Sigmoid colon (tissue), 4 donors: ENCODE measurements at regions not wholly inside any gene's neighbourhood (a gene's known extent, or its start where the extent isn't known, plus 50 kb on each side); places are given as distances from the start of the nearest gene placed in this dataset.

Experiments
- EP300 ChIP-seq, 4 donors: sonication (generic); formaldehyde crosslinking; IDR thresholded peaks; one replicate each; pipeline ENCODE4 v1.6.1; 2017; ENCODE audit warnings: antibody characterized with exemption in 4 of 4
- POLR2A ChIP-seq, 2 donors: fragments of 450-650 bp; IDR thresholded peaks; one replicate each; pipeline ENCODE4 v1.6.1; 2016; ENCODE audit warnings: antibody characterized with exemption in 2 of 2, mild to moderate bottlenecking in 2 of 2, moderate library complexity in 2 of 2
- TF ChIP-seq, protein P1 (sequence below), 4 experiments: fragments of 450-650 bp in 3 of 4; fragments of 200-600 bp in 1 of 4; IDR thresholded peaks; one replicate each; pipeline ENCODE4 v1.5.1; 2016 to 2019; ENCODE audit warnings: antibody characterized with exemption in 4 of 4, mild to moderate bottlenecking in 3 of 4, moderate library complexity in 2 of 4

GRCh38 chr2:34828481-34828880 lies 1229.4 kb upstream of the FAM98A start:
- TF ChIP-seq EP300 (IDR thresholded peaks at IDR 0.05) (no peak), POLR2A (IDR thresholded peaks at IDR 0.05) (no peak)
- TF ChIP-seq, protein P1, sequence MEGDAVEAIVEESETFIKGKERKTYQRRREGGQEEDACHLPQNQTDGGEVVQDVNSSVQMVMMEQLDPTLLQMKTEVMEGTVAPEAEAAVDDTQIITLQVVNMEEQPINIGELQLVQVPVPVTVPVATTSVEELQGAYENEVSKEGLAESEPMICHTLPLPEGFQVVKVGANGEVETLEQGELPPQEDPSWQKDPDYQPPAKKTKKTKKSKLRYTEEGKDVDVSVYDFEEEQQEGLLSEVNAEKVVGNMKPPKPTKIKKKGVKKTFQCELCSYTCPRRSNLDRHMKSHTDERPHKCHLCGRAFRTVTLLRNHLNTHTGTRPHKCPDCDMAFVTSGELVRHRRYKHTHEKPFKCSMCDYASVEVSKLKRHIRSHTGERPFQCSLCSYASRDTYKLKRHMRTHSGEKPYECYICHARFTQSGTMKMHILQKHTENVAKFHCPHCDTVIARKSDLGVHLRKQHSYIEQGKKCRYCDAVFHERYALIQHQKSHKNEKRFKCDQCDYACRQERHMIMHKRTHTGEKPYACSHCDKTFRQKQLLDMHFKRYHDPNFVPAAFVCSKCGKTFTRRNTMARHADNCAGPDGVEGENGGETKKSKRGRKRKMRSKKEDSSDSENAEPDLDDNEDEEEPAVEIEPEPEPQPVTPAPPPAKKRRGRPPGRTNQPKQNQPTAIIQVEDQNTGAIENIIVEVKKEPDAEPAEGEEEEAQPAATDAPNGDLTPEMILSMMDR (IDR thresholded peaks at IDR 0.05), result no peak
